ENCODE measurements at regions not wholly inside any gene's neighbourhood (a gene's known extent, or its start where the extent isn't known, plus 50 kb on each side); places are given as distances from the start of the nearest gene placed in this dataset.

DNA sequence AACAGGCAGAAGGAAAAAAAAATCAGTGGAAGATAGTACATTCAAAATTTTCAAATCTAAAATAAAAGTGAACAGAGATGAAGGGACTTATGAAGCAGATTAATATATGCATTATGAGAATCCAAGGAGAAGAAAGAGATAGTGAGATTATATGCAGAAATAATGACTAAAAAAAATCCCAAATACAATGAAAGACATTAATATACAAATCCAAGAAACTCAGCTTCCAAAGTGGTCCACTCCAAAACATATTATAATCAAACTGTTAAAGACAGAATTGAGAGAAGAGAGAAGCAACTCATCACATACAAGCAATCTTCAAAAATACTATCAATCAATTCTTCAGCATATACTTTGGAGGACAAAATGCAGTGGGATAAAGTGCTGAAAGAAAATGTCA lies 73.5 kb upstream of the CARMIL1 start:
- TF ChIP-seq POLR2A (IDR thresholded peaks at IDR 0.05; ENCODE audit: low read depth, low read length) (no peak), POLR2AphosphoS5 (IDR thresholded peaks at IDR 0.05; ENCODE audit: low read depth, low read length) (no peak)
